ENCODE measurements at regions not wholly inside any gene's neighbourhood (a gene's known extent, or its start where the extent isn't known, plus 50 kb on each side); places are given as distances from the start of the nearest gene placed in this dataset.

GRCh38 chr12:13668880-13669279 is 312.5 kb downstream of the GRIN2B start:
- no peak for DNase-seq
- no peak overlapping the region for H3K4me3 Mint-ChIP-seq
- H3K9me3 Mint-ChIP-seq = no peaks in the 10 kb centered on the region
- intact Hi-C loops (cut with micrococcal nuclease) = loop anchor here (10.0 kb wide), 1 partner anchor 384 kb away; no protein-coding TSS in a partner anchor
- no peak overlapping the region for H3K27ac Mint-ChIP-seq
- H3K4me1 Mint-ChIP-seq = no peaks in the 10 kb centered on the region
- peaks cover 2% of the 10 kb centered on the region for H3K27me3 Mint-ChIP-seq
- H3K36me3 Mint-ChIP-seq (ENCODE audit: low read depth) = no peaks in the 10 kb centered on the region

GRCh38 chr12:13666806-13667205 is 314.6 kb downstream of the GRIN2B start:
- Mint-ChIP-seq H3K4me3 (no peak overlapping the region), H3K27me3 (peaks cover 2% of the 10 kb centered on the region), H3K27ac (no peak overlapping the region), H3K9me3 (no peaks in the 10 kb centered on the region), H3K36me3 (ENCODE audit: low read depth) (no peaks in the 10 kb centered on the region), H3K4me1 (no peaks in the 10 kb centered on the region)
- DNase-seq = no peak
- intact Hi-C loops (cut with micrococcal nuclease) = loop anchor here (10.0 kb wide), 1 partner anchor 382 kb away; no protein-coding TSS in a partner anchor

DNA sequence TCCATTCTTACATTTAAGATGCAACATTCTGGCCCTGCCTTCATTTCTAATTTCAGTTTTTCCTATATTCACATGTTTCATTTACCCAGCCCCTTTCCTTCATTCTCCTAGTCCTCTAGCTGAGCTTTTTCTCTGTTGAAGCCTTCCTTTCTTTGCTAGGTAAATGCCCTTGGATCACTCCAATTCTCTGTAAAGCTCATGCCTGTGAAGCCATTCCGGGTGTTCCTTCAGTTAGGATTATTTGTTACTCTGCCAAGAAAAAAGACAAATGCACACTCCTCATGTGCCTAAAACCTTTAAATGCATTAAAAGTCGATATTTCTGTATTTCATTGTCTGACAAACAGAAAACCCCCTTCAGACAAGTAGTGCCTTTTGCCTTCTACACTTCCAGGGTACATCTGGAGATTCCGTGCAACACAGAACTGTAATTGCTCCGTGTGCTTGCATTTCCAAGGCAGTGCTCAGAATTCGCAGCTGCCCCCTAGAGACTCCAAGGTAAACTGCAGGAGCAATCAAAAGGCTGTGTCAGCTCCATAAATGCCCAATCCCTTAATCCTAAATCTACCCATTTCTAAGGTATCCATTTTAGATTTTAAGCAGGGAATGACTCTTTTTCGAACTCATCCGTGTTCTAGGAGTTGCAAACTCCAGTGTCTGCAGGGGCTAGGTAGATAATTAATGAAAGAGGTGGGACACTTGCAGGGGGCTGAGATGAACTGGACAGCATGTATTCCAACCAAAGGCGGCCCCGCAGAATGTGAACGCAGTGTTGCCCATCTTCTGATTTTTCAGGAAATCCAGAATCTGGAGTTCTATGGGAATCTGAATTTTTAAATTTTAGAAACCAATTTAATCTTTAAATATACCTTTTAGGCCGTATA is 320.2 kb downstream of the GRIN2B start:
- Mint-ChIP-seq H3K36me3 (ENCODE audit: low read depth) (no peaks in the 10 kb centered on the region), H3K4me3 (no peak overlapping the region), H3K27me3 (peaks cover 4% of the 10 kb centered on the region), H3K4me1 (no peaks in the 10 kb centered on the region), H3K27ac (no peak overlapping the region), H3K9me3 (no peaks in the 10 kb centered on the region)
- DNase-seq = peak; percentile 70
- intact Hi-C loops (cut with micrococcal nuclease) = loop anchor here (10.0 kb wide), 1 partner anchor 376 kb away; no protein-coding TSS in a partner anchor

DNA sequence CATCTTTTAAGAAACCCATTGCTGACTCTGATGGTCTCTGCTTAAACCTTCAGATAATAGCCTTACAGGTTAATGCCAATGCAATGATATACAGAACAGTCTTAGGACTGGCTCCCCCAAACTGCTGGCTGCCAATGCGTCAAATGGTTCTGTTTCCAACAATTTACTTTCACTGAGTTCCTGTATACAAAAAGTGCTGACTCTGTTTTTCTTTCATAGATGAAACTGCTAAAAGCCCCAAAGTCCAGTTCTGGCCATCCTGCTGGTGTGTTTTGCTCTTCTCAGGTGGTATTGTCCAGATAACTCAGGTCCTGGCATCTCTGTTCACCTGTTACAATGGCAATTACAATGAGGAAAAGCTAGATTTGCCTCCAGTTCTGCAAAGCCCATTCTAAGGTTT is 326.9 kb downstream of the GRIN2B start:
- Mint-ChIP-seq H3K9me3 (no peaks in the 10 kb centered on the region), H3K27ac (no peak overlapping the region), H3K4me3 (no peak overlapping the region), H3K4me1 (no peaks in the 10 kb centered on the region), H3K27me3 (peaks cover 4% of the 10 kb centered on the region), H3K36me3 (ENCODE audit: low read depth) (no peaks in the 10 kb centered on the region)
- intact Hi-C loops (cut with micrococcal nuclease) = no loop called here
- no peak for DNase-seq

GRCh38 chr12:13652105-13652504 is 329.3 kb downstream of the GRIN2B start:
- intact Hi-C loops (cut with micrococcal nuclease) = no loop called here
- Mint-ChIP-seq H3K36me3 (ENCODE audit: low read depth) (no peaks in the 10 kb centered on the region), H3K27me3 (no peaks in the 10 kb centered on the region), H3K4me1 (no peaks in the 10 kb centered on the region), H3K4me3 (no peak overlapping the region), H3K27ac (no peak overlapping the region), H3K9me3 (no peaks in the 10 kb centered on the region)
- no peak for DNase-seq

GRCh38 chr12:13635709-13636108 is 345.7 kb downstream of the GRIN2B start:
- intact Hi-C loops (cut with micrococcal nuclease) = no loop called here
- no peak for DNase-seq

DNA sequence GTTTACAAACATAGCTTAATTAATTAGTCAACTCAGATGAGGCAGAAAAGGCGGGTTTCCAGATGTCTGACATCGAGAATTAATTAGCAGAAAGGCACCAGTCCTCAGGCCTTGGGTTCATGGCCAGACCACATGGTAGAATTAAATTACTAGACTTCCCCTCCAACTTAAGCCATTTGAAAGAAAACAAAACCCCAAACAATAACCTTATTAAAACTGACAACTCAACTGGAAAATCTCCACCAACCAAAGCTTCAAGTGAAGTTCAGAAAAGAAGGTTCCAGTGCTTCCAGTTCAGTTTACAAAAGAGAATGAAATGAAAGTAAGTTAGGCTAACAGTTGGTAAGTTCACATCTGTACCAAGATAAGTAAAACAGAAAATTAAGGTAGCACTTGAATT is 349.5 kb downstream of the GRIN2B start:
- Mint-ChIP-seq H3K27ac (no peak overlapping the region), H3K4me3 (no peak overlapping the region), H3K9me3 (no peaks in the 10 kb centered on the region), H3K36me3 (ENCODE audit: low read depth) (no peaks in the 10 kb centered on the region), H3K27me3 (peaks cover 2% of the 10 kb centered on the region), H3K4me1 (no peaks in the 10 kb centered on the region)
- intact Hi-C loops (cut with micrococcal nuclease) = no loop called here
- no peak for DNase-seq

More at GRCh38 chr12:13635709-13636108, 345.7 kb downstream of the GRIN2B start:
- Mint-ChIP-seq H3K4me3 (no peak overlapping the region), H3K27ac (no peak overlapping the region), H3K4me1 (no peaks in the 10 kb centered on the region), H3K36me3 (ENCODE audit: low read depth) (no peaks in the 10 kb centered on the region), H3K27me3 (peaks cover 2% of the 10 kb centered on the region), H3K9me3 (no peaks in the 10 kb centered on the region)

DNA sequence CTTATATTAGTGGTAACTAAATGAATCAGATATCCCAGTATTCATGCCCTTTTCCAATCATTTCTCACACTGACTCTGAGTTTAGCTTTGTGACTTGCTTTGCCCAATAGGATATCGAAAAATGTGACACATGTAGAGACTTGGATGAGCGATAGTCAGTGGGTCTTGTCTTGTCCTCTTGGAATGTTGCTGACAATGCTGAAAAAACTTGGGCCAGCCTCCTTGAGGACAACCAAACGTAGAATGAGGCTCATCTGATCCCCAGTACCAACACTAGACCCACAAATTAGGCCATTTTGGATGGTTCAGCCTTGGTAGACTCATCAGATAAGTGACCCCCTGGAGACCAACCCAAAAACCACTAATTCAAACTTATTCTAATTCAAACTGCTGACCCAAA is 351.0 kb downstream of the GRIN2B start:
- DNase-seq = no peak
- peaks cover 2% of the 10 kb centered on the region for H3K27me3 Mint-ChIP-seq
- H3K9me3 Mint-ChIP-seq = no peaks in the 10 kb centered on the region
- H3K4me1 Mint-ChIP-seq = no peaks in the 10 kb centered on the region
- intact Hi-C loops (cut with micrococcal nuclease) = no loop called here
- H3K27ac Mint-ChIP-seq = no peak overlapping the region
- no peaks in the 10 kb centered on the region for H3K36me3 Mint-ChIP-seq (ENCODE audit: low read depth)
- no peak overlapping the region for H3K4me3 Mint-ChIP-seq

- no peak overlapping the region for H3K27ac Mint-ChIP-seq
- intact Hi-C loops (cut with micrococcal nuclease) = no loop called here
- H3K36me3 Mint-ChIP-seq (ENCODE audit: low read depth) = no peaks in the 10 kb centered on the region
- no peaks in the 10 kb centered on the region for H3K4me1 Mint-ChIP-seq
- DNase-seq = no peak
- H3K27me3 Mint-ChIP-seq = peaks cover 2% of the 10 kb centered on the region
- no peaks in the 10 kb centered on the region for H3K9me3 Mint-ChIP-seq
- H3K4me3 Mint-ChIP-seq = no peak overlapping the region
These were observed 353.3 kb downstream of the GRIN2B start for GRCh38 chr12:13628067-13628466.

- H3K4me1 Mint-ChIP-seq = no peaks in the 10 kb centered on the region
- no peaks in the 10 kb centered on the region for H3K9me3 Mint-ChIP-seq
- no peak for DNase-seq
- peaks cover 4% of the 10 kb centered on the region for H3K27me3 Mint-ChIP-seq
- no peak overlapping the region for H3K27ac Mint-ChIP-seq
- no peaks in the 10 kb centered on the region for H3K36me3 Mint-ChIP-seq (ENCODE audit: low read depth)
- intact Hi-C loops (cut with micrococcal nuclease) = no loop called here
- H3K4me3 Mint-ChIP-seq = no peak overlapping the region
These were observed 353.9 kb downstream of the GRIN2B start for GRCh38 chr12:13627536-13627935.

DNA sequence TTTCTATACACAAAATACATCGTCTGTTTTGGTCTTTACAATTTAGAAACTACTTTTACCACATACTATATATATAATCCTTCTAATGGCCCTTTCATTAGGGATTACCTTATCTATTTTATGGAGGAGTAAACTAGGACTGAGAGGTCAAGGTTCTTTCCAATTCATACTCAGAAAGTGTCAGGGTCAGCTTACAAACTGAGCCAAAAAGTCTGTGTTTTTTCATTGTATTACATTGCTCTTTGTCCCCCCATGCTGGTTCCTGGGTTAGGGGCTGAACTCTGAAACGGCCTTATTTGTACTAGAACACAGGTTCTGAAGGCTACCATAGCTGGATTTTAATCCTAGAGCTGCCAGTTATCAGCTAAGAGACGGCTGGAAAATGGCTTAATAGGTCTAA is 368.1 kb downstream of the GRIN2B start:
- intact Hi-C loops (cut with micrococcal nuclease) = no loop called here

GRCh38 chr12:13609894-13610679 is 371.3 kb downstream of the GRIN2B start:
- intact Hi-C loops (cut with micrococcal nuclease) = no loop called here
- H3K4me1 Mint-ChIP-seq = no peaks in the 10 kb centered on the region
- no peak overlapping the region for H3K27ac Mint-ChIP-seq
- no peaks in the 10 kb centered on the region for H3K36me3 Mint-ChIP-seq (ENCODE audit: low read depth)
- no peak for DNase-seq
- H3K4me3 Mint-ChIP-seq = no peak overlapping the region
- no peaks in the 10 kb centered on the region for H3K27me3 Mint-ChIP-seq
- H3K9me3 Mint-ChIP-seq = no peaks in the 10 kb centered on the region

More for the DNA sequence above, 368.1 kb downstream of the GRIN2B start:
- no peaks in the 10 kb centered on the region for H3K4me1 Mint-ChIP-seq
- H3K27me3 Mint-ChIP-seq = no peaks in the 10 kb centered on the region
- H3K4me3 Mint-ChIP-seq = no peak overlapping the region
- H3K36me3 Mint-ChIP-seq (ENCODE audit: low read depth) = no peaks in the 10 kb centered on the region
- H3K9me3 Mint-ChIP-seq = no peaks in the 10 kb centered on the region
- DNase-seq = no peak
- H3K27ac Mint-ChIP-seq = no peak overlapping the region

- Mint-ChIP-seq H3K4me1 (no peaks in the 10 kb centered on the region), H3K36me3 (ENCODE audit: low read depth) (no peaks in the 10 kb centered on the region), H3K4me3 (no peak overlapping the region), H3K9me3 (no peaks in the 10 kb centered on the region), H3K27ac (no peak overlapping the region), H3K27me3 (peaks cover 2% of the 10 kb centered on the region)
- intact Hi-C loops (cut with micrococcal nuclease) = no loop called here
- DNase-seq = no peak
These were observed 375.1 kb downstream of the GRIN2B start for GRCh38 chr12:13606290-13606689.

GRCh38 chr12:13603953-13604352 is 377.4 kb downstream of the GRIN2B start:
- Mint-ChIP-seq H3K27me3 (peaks cover 4% of the 10 kb centered on the region), H3K4me1 (no peaks in the 10 kb centered on the region), H3K36me3 (ENCODE audit: low read depth) (no peaks in the 10 kb centered on the region), H3K9me3 (no peaks in the 10 kb centered on the region), H3K27ac (no peak overlapping the region), H3K4me3 (no peak overlapping the region)
- DNase-seq = no peak
- intact Hi-C loops (cut with micrococcal nuclease) = no loop called here

Data from activated CD4-positive, alpha-beta T cell treated with anti-CD3 and anti-CD28 coated beads, Interleukin-2, amount 10 ng/mL, durations not matched to agents 24 days and 14 days (primary cell).